ENCODE measurements at regions not wholly inside any gene's neighbourhood (a gene's known extent, or its start where the extent isn't known, plus 50 kb on each side); places are given as distances from the start of the nearest gene placed in this dataset.

- Histone ChIP-seq H2BK120ac (replicated peaks; ENCODE audit: low read depth, low read length) (no peak overlapping the region), H2BK15ac (ENCODE audit: low read length) (no peak overlapping the region), H2AK5ac (ENCODE audit: low read depth, low read length) (no peak overlapping the region), H2AFZ (ENCODE audit: low read length) (no peak overlapping the region), H3K4ac (replicated peaks; ENCODE audit: insufficient read length, low read depth, low read length) (no peak overlapping the region), H3K23ac (ENCODE audit: insufficient read length) (no peak overlapping the region), H3K36me3 (ENCODE audit: control insufficient read depth in 2 of 4, insufficient read depth in 4 of 4, low read length in 3 of 4) (no peaks in the 10 kb centered on the region), H3K14ac (ENCODE audit: insufficient read length) (no peak overlapping the region), H3K79me1 (ENCODE audit: low read depth, low read length) (no peaks in the 10 kb centered on the region), H2BK5ac (ENCODE audit: low read depth, low read length) (no peak overlapping the region), H4K5ac (ENCODE audit: insufficient read length, low read depth, low read length) (no peak overlapping the region), H3K9me3 (ENCODE audit: insufficient read depth in 2 of 2, low read depth in 1 of 2, low read length in 1 of 2) (no peaks in the 10 kb centered on the region), H3K56ac (replicated peaks; ENCODE audit: insufficient read length, low read depth, low read length) (no peak overlapping the region), H3K27me3 (replicated peaks in 1 of 4; ENCODE audit: control insufficient read depth in 3 of 4, extremely low read depth in 1 of 4, insufficient read depth in 3 of 4, low read length in 3 of 4) (peaks cover 0 to 5% (median 3%) of the 10 kb centered on the region in 4 experiments; a peak in 4 of 7 replicates), H3K4me2 (ENCODE audit: insufficient read depth in 1 of 2, low read depth in 2 of 2, low read length in 2 of 2) (no peak overlapping the region), H2BK20ac (ENCODE audit: low read length) (no peak overlapping the region), H3K79me2 (ENCODE audit: control insufficient read depth in 1 of 2, insufficient read depth in 2 of 2, low read length in 2 of 2) (no peaks in the 10 kb centered on the region), H4K8ac (ENCODE audit: extremely low read depth, insufficient read depth, low read length) (no peak overlapping the region), H4K91ac (replicated peaks; ENCODE audit: insufficient read length, low read length) (no peak overlapping the region), H2BK12ac (ENCODE audit: low read depth, low read length) (no peak overlapping the region), H3K23me2 (ENCODE audit: low read depth, low read length) (peaks cover 2% of the 10 kb centered on the region; the same call in 1 of the 2 replicates), H3K4me3 (ENCODE audit: extremely low read depth in 1 of 4, insufficient read depth in 2 of 4, low read depth in 3 of 4, low read length in 4 of 4) (no peak overlapping the region), H4K20me1 (replicated peaks in 1 of 2; ENCODE audit: control insufficient read depth in 1 of 2, insufficient read depth in 2 of 2, low read length in 2 of 2) (no peaks in the 10 kb centered on the region), H3K9ac (replicated peaks in 1 of 4; ENCODE audit: extremely low read depth in 1 of 4, low read depth in 3 of 4, low read length in 3 of 4) (no peak overlapping the region), H3K18ac (ENCODE audit: extremely low read depth, low read length) (no peak overlapping the region), H3K4me1 (replicated peaks in 1 of 4; ENCODE audit: control insufficient read depth in 3 of 4, insufficient read depth in 4 of 4, low read length in 3 of 4) (peaks cover 0 to 8% (median 2%) of the 10 kb centered on the region in 4 experiments; a peak in 6 of 7 replicates), H3K27ac (ENCODE audit: low read depth, low read length) (no peak overlapping the region)
- DNase-seq (ENCODE audit: low read depth in 1 of 2, low spot score in 2 of 2): no peak
- ChIA-PET POLR2A (ENCODE audit: partially characterized antibody) (no interaction called here), CTCF (ENCODE audit: partially characterized antibody) (interaction anchor here (1.2 to 1.4 kb wide), 2 partner anchors 11 kb away, joined by 3 to 4 read pairs; no protein-coding TSS in a partner anchor)
- WGBS, 2 experiments (ENCODE audit: extremely low coverage in 1 of 2, insufficient coverage in 1 of 2, insufficient read length in 1 of 2, insufficient replicate concordance in 2 of 2, low coverage in 1 of 2, low lambda C conversion rate in 2 of 2, missing lambda C conversion rate in 1 of 2): 100% methylated on average over 1 of the region's 1 CpG; no CpG with 5 or more reads in 1 of the 2 experiments
- no peak for FAIRE-seq
- no peak for TF ChIP-seq CBX8 (IDR thresholded peaks at IDR 0.05; ENCODE audit: borderline replicate concordance, low read depth, low read length)
- TF ChIP-seq TAF1 (IDR thresholded peaks at IDR 0.05; ENCODE audit: low read depth, low read length): no peak
- no peak for TF ChIP-seq NRF1 (IDR thresholded peaks at IDR 0.05; ENCODE audit: low read depth, low read length)
- TF ChIP-seq TAF7 (optimal IDR thresholded peaks at IDR 0.05; ENCODE audit: borderline replicate concordance, low read depth, low read length): no peak
- no peak for TF ChIP-seq POLR2A (IDR thresholded peaks at IDR 0.05; ENCODE audit: control extremely low read depth in 1 of 2, low read depth in 2 of 2, low read length in 2 of 2)
- TF ChIP-seq GABPA (IDR thresholded peaks at IDR 0.05; ENCODE audit: borderline replicate concordance, insufficient read depth, low read length): no peak
- TF ChIP-seq CREB1 (IDR thresholded peaks at IDR 0.05): no peak
- no peak for TF ChIP-seq GTF2F1 (IDR thresholded peaks at IDR 0.05; ENCODE audit: borderline replicate concordance, low read depth, low read length)
- TF ChIP-seq YY1 (IDR thresholded peaks at IDR 0.05; ENCODE audit: low read depth, low read length): no peak
- TF ChIP-seq ATF2 (IDR thresholded peaks at IDR 0.05; ENCODE audit: low read length): no peak
- TF ChIP-seq SP1 (IDR thresholded peaks at IDR 0.05; ENCODE audit: low read depth, low read length): no peak
- no peak for TF ChIP-seq RAD21 (IDR thresholded peaks at IDR 0.05 in 1 of 2, conservative IDR thresholded peaks at IDR 0.05 in 1 of 2; ENCODE audit: low read depth in 2 of 2, low read length in 2 of 2)
- TF ChIP-seq RFX5 (IDR thresholded peaks at IDR 0.05; ENCODE audit: borderline replicate concordance, low read depth, low read length): no peak
Observed at GRCh38 chr5:116363780-116364179, 210.8 kb downstream of the SEMA6A start.

All from H1 (cell line).